Vagina (tissue), 2 donors: ENCODE measurements at regions not wholly inside any gene's neighbourhood (a gene's known extent, or its start where the extent isn't known, plus 50 kb on each side); places are given as distances from the start of the nearest gene placed in this dataset.
"Not testable (repeated sequence)": the region's sequence is repeated elsewhere in the genome, so short reads cannot be mapped to it uniquely, and the experiment has no call there.

ENCODE experiments used
- DNase-seq, 2 donors: peaks; one replicate each; pipeline ENCODE4 v3.0.0-alpha.2; 2017; ENCODE audit errors: extremely low spot score in 2 of 2
- H3K27ac ChIP-seq: fragments of 200-600 bp; sonication (generic); one replicate; pipeline ENCODE4 v1.5.1; 2019
- H3K27me3 ChIP-seq: fragments of 200-600 bp; sonication (generic); one replicate; pipeline ENCODE4 v1.5.1; 2019
- H3K36me3 ChIP-seq, 2 donors: fragments of 200-600 bp; sonication (generic); one replicate each; pipeline ENCODE4 v1.5.1; 2017 to 2019
- H3K4me1 ChIP-seq: fragments of 200-600 bp; sonication (generic); one replicate; pipeline ENCODE4 v1.5.1; 2019
- H3K4me3 ChIP-seq, 2 donors: fragments of 200-600 bp; sonication (generic); 1 replicate in 1 of 2; 2 replicates in 1 of 2; pipeline ENCODE4 v1.5.1; 2016 to 2019
- H3K9me3 ChIP-seq: fragments of 200-600 bp; sonication (generic); one replicate; pipeline ENCODE4 v1.5.1; 2019
- CTCF ChIP-seq, 3 experiments: fragments of 450-650 bp in 2 of 3; fragments of 200-600 bp in 1 of 3; sonication (generic) in 1 of 3; IDR thresholded peaks; one replicate each; pipeline ENCODE4 v1.5.1; 2017 to 2019; ENCODE audit warnings: antibody characterized with exemption in 3 of 3, mild to moderate bottlenecking in 2 of 3, moderate library complexity in 2 of 3
- POLR2A ChIP-seq, 2 donors: fragments of 450-650 bp; IDR thresholded peaks; one replicate each; pipeline ENCODE4 v1.6.1; 2017; ENCODE audit warnings: antibody characterized with exemption in 2 of 2, mild to moderate bottlenecking in 2 of 2, moderate library complexity in 2 of 2
- POLR2AphosphoS5 ChIP-seq, 2 donors: sonication (generic); formaldehyde crosslinking; IDR thresholded peaks; one replicate each; pipeline ENCODE4 v1.9.0; 2017; ENCODE audit warnings: antibody characterized with exemption in 2 of 2, mild to moderate bottlenecking in 2 of 2, low read depth in 1 of 2; ENCODE audit not compliant: insufficient read depth in 1 of 2
- intact Hi-C: fragments of 100-400 bp; cut with DNase I; formaldehyde crosslinking; loops from one replicate; pipeline ENCODE4 v1.15.1; 2023

GRCh38 chr5:163318707-163319106 lies 118.7 kb upstream of the CCNG1 start:
- intact Hi-C loops = no loop called here
- no peaks in the 10 kb centered on the region for H3K27me3 ChIP-seq
- H3K9me3 ChIP-seq = no peaks in the 10 kb centered on the region
- H3K27ac ChIP-seq = no peak overlapping the region
- no peak for TF ChIP-seq POLR2A (IDR thresholded peaks at IDR 0.05)
- TF ChIP-seq POLR2AphosphoS5 (IDR thresholded peaks at IDR 0.05; ENCODE audit: insufficient read depth in 1 of 2, low read depth in 1 of 2) = no peak
- TF ChIP-seq CTCF (IDR thresholded peaks at IDR 0.05) = no peak
- no peak for DNase-seq
- H3K36me3 ChIP-seq = no peaks in the 10 kb centered on the region
- H3K4me1 ChIP-seq = no peaks in the 10 kb centered on the region
- H3K4me3 ChIP-seq = no peak overlapping the region

GRCh38 chr5:163321511-163321910 lies 115.9 kb upstream of the CCNG1 start:
- intact Hi-C loops = no loop called here
- TF ChIP-seq CTCF (IDR thresholded peaks at IDR 0.05) = no peak
- no peak for TF ChIP-seq POLR2A (IDR thresholded peaks at IDR 0.05)
- no peak for TF ChIP-seq POLR2AphosphoS5 (IDR thresholded peaks at IDR 0.05; ENCODE audit: insufficient read depth in 1 of 2, low read depth in 1 of 2)

GRCh38 chr5:163330723-163331668 lies 106.4 kb upstream of the CCNG1 start:
- Histone ChIP-seq H3K27ac (no peak overlapping the region), H3K4me3 (no peak overlapping the region), H3K4me1 (no peaks in the 10 kb centered on the region), H3K27me3 (no peaks in the 10 kb centered on the region), H3K36me3 (no peaks in the 10 kb centered on the region), H3K9me3 (no peaks in the 10 kb centered on the region)
- intact Hi-C loops = no loop called here
- TF ChIP-seq POLR2AphosphoS5 (IDR thresholded peaks at IDR 0.05; ENCODE audit: insufficient read depth in 1 of 2, low read depth in 1 of 2) (no peak), POLR2A (IDR thresholded peaks at IDR 0.05) (no peak), CTCF (IDR thresholded peaks at IDR 0.05) (no peak)
- DNase-seq = no peak

More at GRCh38 chr5:163321511-163321910, 115.9 kb upstream of the CCNG1 start:
- Histone ChIP-seq H3K4me1 (no peaks in the 10 kb centered on the region), H3K36me3 (no peaks in the 10 kb centered on the region), H3K9me3 (no peaks in the 10 kb centered on the region), H3K4me3 (no peak overlapping the region), H3K27ac (no peak overlapping the region), H3K27me3 (no peaks in the 10 kb centered on the region)
- no peak for DNase-seq

- intact Hi-C loops, H3K27ac ChIP-seq, H3K27me3 ChIP-seq, H3K4me1 ChIP-seq, H3K36me3 ChIP-seq, H3K9me3 ChIP-seq, DNase-seq, H3K4me3 ChIP-seq: not testable (repeated sequence)
These were observed 101.3 kb upstream of the CCNG1 start for GRCh38 chr5:163336074-163336473.

GRCh38 chr5:163339148-163339547 lies 98.2 kb upstream of the CCNG1 start:
- intact Hi-C loops = loop anchor here (1.0 kb wide), 1 partner anchor 21 kb away; no protein-coding TSS in a partner anchor
- no peaks in the 10 kb centered on the region for H3K4me1 ChIP-seq
- no peak for DNase-seq
- H3K9me3 ChIP-seq = no peaks in the 10 kb centered on the region
- no peaks in the 10 kb centered on the region for H3K36me3 ChIP-seq
- H3K4me3 ChIP-seq = no peak overlapping the region
- TF ChIP-seq POLR2AphosphoS5 (IDR thresholded peaks at IDR 0.05; ENCODE audit: insufficient read depth in 1 of 2, low read depth in 1 of 2) (no peak), CTCF (IDR thresholded peaks at IDR 0.05) (no peak), POLR2A (IDR thresholded peaks at IDR 0.05) (no peak)
- no peak overlapping the region for H3K27ac ChIP-seq
- H3K27me3 ChIP-seq = no peaks in the 10 kb centered on the region

- H3K4me3 ChIP-seq, H3K27me3 ChIP-seq, intact Hi-C loops, H3K4me1 ChIP-seq, DNase-seq, H3K36me3 ChIP-seq, H3K9me3 ChIP-seq, H3K27ac ChIP-seq: not testable (repeated sequence)
These were observed 97.0 kb upstream of the CCNG1 start for GRCh38 chr5:163340378-163340777.
